ENCODE measurements at regions not wholly inside any gene's neighbourhood (a gene's known extent, or its start where the extent isn't known, plus 50 kb on each side); places are given as distances from the start of the nearest gene placed in this dataset.

DNA sequence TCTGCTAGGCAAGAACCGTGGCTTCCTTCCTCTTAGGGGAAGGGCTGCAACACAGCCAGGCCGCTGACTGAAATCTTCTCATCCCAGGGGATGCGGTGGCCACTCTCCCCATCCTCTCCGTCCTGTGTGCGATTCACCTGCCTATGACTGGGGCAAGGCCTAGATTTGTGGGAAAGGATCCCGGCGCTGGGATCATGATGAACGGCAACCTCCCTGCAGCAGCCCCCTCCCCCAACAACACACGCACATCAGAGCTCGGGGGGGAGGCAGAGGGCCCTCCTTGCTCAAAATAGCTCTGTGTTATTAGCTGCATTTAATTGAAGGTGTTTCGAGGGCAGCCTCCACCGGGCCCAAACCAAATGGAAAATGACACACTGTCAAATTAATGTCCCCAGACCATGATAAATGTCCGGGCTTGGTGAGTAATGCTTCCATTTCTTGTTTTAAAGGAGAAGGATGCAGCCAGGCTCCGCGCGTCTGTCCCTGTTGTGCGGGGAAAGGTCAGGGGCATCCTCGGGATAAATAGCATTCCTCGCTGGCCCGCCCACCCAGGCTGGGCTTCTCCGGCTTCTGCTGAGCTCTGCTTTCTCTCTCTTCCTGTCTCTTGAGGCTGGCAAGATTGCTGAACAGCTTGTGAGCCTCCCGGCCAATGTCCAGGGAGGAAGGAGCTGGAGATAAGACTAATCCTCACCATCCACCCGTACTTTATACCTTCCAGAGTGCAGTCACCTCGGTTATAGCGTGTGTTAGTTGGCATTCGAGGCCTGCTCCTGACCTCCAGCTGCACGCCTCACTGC, 56.4 kb upstream of the TLE3 start:
- no peak for DNase-seq

DNA sequence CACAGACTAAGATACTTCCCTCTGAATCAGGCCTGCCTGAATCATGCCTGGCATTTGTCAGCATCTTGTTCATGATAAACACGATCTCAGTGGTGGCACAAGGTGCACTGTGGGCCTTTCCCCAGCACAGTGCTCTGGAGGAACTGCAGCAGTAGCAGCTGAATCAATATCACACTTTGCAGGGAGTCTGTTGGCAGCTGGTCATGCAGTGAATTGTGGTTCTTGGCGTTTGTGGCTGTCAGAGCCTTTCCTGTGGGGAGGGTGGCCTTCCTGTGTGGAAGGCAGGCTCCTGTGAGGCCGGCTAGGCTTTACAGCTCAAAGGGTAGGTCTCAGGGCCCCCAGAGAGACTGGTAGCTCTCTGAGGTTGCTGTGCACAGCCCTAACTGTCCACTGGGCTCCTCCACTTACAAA, 54.4 kb upstream of the TLE3 start:
- DNase-seq = no peak

DNA sequence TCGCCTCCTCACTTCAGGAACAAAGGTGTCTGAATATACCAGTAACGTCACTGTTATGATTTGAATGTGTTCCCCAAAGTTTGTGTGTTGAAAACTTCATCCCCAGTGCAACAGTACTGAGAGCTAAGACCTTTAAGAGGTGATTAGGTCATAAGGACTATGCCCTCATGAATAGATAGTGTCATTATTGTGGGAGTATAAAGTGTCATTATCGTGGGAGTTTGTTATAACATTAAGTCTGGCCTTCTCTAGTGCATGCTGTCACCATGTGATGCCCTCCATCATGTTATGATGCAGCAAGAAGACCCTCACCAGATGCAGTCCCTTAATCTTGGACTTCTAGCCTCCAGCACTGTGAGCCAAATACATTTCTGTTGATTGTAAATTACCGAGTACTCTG, 53.7 kb upstream of the TLE3 start:
- no peak for DNase-seq

DNA sequence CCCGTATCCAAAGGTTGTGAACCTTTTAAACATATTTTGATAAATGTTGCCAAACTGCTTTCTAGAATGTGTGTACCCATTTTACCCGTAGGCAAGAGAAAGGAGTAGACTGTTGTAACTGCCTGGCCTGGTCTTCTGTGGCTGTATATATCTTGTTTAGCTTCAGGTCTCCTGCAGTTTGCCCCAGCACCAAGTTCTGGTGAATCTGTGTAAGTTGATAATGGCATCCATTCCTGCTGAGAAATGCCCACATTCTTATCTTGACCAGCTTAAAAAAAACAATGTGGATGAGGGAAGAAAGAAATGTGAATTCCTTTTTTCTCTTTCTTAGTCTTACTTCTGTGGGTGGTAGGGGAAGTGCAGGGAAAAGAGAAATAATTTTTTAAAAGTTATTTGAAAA, 53.3 kb upstream of the TLE3 start:
- DNase-seq = no peak

DNA sequence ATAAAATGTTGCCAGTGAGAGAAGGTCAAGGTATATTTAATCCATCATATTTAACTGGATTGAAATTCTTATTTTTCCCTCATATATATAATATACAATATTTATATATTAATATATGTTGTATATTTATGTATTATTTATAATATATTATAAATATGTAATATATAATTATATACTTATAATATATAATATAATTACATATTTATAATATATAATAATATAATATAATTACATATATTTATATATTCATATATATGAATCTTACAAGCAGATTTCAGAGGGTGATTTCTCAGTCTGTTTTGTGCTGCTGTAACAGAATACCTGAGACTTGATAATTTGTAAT, 52.7 kb upstream of the TLE3 start:
- DNase-seq = no peak

DNA sequence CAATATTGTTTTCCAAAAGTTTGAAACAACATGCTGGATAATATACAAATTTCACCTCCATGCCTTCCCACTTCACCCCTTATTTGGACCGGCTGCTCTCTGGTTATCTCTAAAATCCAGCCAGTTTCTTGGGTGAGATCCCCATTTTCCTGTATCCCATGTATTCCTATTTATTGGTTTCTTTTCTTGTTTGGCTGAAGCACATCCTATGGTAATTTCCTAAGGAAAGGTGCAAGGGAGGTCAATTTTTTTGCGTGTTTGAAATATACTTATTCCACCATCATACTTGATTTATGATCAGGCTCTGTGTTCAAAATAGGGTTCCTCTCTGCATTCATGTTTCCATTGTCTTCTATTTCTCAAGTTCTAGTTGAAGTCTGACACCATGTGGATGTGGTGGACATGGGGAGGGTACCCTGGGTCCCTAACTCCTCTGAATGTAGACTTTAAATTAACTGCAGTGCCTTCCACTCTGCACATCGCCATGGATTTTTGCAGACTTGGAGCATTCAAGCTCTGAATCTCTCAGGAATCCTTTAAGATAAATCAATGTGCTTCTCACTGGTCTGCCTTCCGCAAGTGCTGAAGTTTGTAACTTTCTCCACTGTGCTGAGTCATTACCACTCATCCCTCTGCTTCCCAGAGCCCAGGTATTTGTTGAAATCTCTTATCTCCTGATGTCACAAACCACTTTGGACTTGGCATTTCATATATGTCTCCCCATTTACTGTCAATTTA, 52.1 kb upstream of the TLE3 start:
- peak; percentile 18 for DNase-seq

DNA sequence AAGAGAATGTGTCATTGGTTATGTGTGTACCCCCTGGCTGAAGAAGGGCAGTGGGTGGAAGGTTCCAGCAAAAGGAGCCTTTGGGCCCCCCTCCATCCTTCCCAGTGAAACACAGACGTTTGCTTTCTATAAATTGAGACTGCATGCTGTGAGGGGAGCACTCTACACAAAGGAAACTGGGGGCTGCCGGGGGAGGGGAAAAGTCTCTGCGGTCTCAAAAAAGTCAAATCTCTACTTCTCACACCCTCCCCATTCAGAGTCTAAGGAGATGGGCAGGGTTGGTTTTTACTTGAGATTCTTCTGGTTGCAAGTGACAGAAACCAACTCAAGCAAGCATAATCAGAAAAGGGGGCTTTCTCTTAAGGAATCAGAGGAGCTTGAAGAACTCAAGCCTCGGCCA, 50.1 kb upstream of the TLE3 start:
- no peak for DNase-seq
